SK-N-SH (cell line): ENCODE measurements at regions not wholly inside any gene's neighbourhood (a gene's known extent, or its start where the extent isn't known, plus 50 kb on each side); places are given as distances from the start of the nearest gene placed in this dataset.

Experiments
- CTCF ChIA-PET: fragments of 300-600, 350-600 bp; formaldehyde crosslinking; extraction: SDS; loops from one replicate; lab custom pipeline; 2021; lab: Yijun Ruan, JAX
- POLR2A ChIA-PET: fragments of 350-600 bp; sonication (Branson Sonifier 250); formaldehyde crosslinking; extraction: SDS; loops from one replicate; lab custom pipeline; 2020; ENCODE audit warnings: antibody characterized with exemption, inconsistent platforms; lab: Yijun Ruan, JAX
- DNase-seq: peaks from one replicate; pipeline ENCODE4 v3.0.0; 2012
- H2AFZ ChIP-seq: fragments of 200-600 bp; sonication (generic); 2 replicates; pipeline ENCODE4 v1.8.1; 2016; ENCODE audit warnings: antibody characterized with exemption, mild to moderate bottlenecking, low read depth
- H3F3A ChIP-seq: fragments of 200-600 bp; sonication (generic); replicated peaks from 2 replicates; pipeline ENCODE3; 2016; ENCODE audit warnings: antibody characterized with exemption, mild to moderate bottlenecking; ENCODE audit not compliant: insufficient read depth
- H3K27ac ChIP-seq, 2 experiments: fragments of 200-500 bp in 1 of 2; fragments of 200-600 bp in 1 of 2; sonication (Bioruptor generic) in 1 of 2; sonication (generic), shearing (Covaris generic) in 1 of 2; 2 replicates each; pipeline versions ENCODE4 v1.5.1 to v1.6.1; 2014 to 2016; ENCODE audit warnings: low read depth in 2 of 2, inconsistent platforms in 1 of 2, low read length in 1 of 2, mild to moderate bottlenecking in 1 of 2, mixed read lengths in 1 of 2
- H3K27me3 ChIP-seq: fragments of 200-600 bp; sonication (generic), shearing (Covaris generic); 2 replicates; pipeline ENCODE4 v1.6.1; 2016; ENCODE audit warnings: mixed run types; ENCODE audit not compliant: insufficient read depth
- H3K36me3 ChIP-seq, 2 experiments: fragments of 200-500 bp in 1 of 2; fragments of 200-600 bp in 1 of 2; sonication (Bioruptor generic) in 1 of 2; sonication (generic) in 1 of 2; replicated peaks in 1 of 2; 2 replicates each; pipeline versions ENCODE3 to v1.5.1; 2014 to 2016; ENCODE audit warnings: low read length in 1 of 2, mild to moderate bottlenecking in 1 of 2; ENCODE audit not compliant: insufficient read depth in 2 of 2, control insufficient read depth in 1 of 2
- H3K4me1 ChIP-seq, 2 experiments: fragments of 200-500 bp in 1 of 2; fragments of 200-600 bp in 1 of 2; sonication (Bioruptor generic) in 1 of 2; sonication (generic), shearing (Covaris generic) in 1 of 2; 2 replicates each; pipeline versions ENCODE4 v1.5.1 to v1.6.1; 2014 to 2016; ENCODE audit warnings: low read depth in 1 of 2, low read length in 1 of 2, mixed run types in 1 of 2; ENCODE audit not compliant: insufficient read depth in 2 of 2, control insufficient read depth in 1 of 2
- H3K4me2 ChIP-seq: fragments of 200-600 bp; sonication (generic), shearing (Covaris generic); 2 replicates; pipeline ENCODE4 v1.6.1; 2017; ENCODE audit warnings: mixed run types
- H3K4me3 ChIP-seq, 2 experiments: fragments of 200-500 bp in 1 of 2; fragments of 200-600 bp in 1 of 2; sonication (Bioruptor generic) in 1 of 2; sonication (generic), shearing (Covaris generic) in 1 of 2; 2 replicates each; pipeline versions ENCODE4 v1.5.1 to v1.8.1; 2014 to 2016; ENCODE audit warnings: low read depth in 2 of 2, inconsistent platforms in 1 of 2, low read length in 1 of 2, mild to moderate bottlenecking in 1 of 2, mixed read lengths in 1 of 2, moderate library complexity in 1 of 2
- H3K79me2 ChIP-seq: fragments of 200-600 bp; sonication (generic); 2 replicates; pipeline ENCODE4 v1.8.1; 2017; ENCODE audit warnings: mild to moderate bottlenecking; ENCODE audit not compliant: insufficient read depth
- H3K9ac ChIP-seq: fragments of 200-600 bp; sonication (generic); 2 replicates; pipeline ENCODE4 v1.6.1; 2017; ENCODE audit warnings: mixed run types
- H3K9me2 ChIP-seq: fragments of 200-600 bp; sonication (generic); 2 replicates; pipeline ENCODE4 v1.6.1; 2017; ENCODE audit warnings: mixed run types
- H3K9me3 ChIP-seq: fragments of 200-600 bp; sonication (generic); 2 replicates; pipeline ENCODE4 v1.6.1; 2017; ENCODE audit warnings: mixed run types, mild to moderate bottlenecking, moderate library complexity
- H4K20me1 ChIP-seq: fragments of 200-600 bp; sonication (generic); 2 replicates; pipeline ENCODE4 v1.6.1; 2017; ENCODE audit warnings: mild to moderate bottlenecking, mixed run types; ENCODE audit not compliant: insufficient read depth
- ELF1 ChIP-seq: IDR thresholded peaks from 2 replicates; pipeline ENCODE4 v1.4.0; 2012
- GATA2 ChIP-seq: sonication (generic); formaldehyde crosslinking; IDR thresholded peaks from 2 replicates; pipeline ENCODE4 v1.5.0; 2020; ENCODE audit warnings: mild to moderate bottlenecking, missing genetic modification reagents
- MEF2A ChIP-seq: IDR thresholded peaks from 2 replicates; pipeline ENCODE4 v1.4.0; 2012; ENCODE audit warnings: low read depth, borderline replicate concordance
- MXI1 ChIP-seq: IDR thresholded peaks from 2 replicates; pipeline ENCODE4 v1.6.1; 2012; ENCODE audit warnings: mild to moderate bottlenecking, low read depth, low read length, improper control_type of control experiment
- NRF1 ChIP-seq: IDR thresholded peaks from 2 replicates; pipeline ENCODE4 v1.6.1; 2012; ENCODE audit warnings: low read depth, mild to moderate bottlenecking, low read length
- POLR2AphosphoS5 ChIP-seq: IDR thresholded peaks from 2 replicates; pipeline ENCODE4 v1.6.1; 2012; ENCODE audit warnings: low read depth, low read length
- RFX5 ChIP-seq: IDR thresholded peaks from 2 replicates; pipeline ENCODE4 v1.6.1; 2012; ENCODE audit warnings: mild to moderate bottlenecking, improper control_type of control experiment, low read length
- RXRA ChIP-seq: IDR thresholded peaks from 2 replicates; pipeline ENCODE4 v1.4.0; 2012; ENCODE audit warnings: low read depth, mild to moderate bottlenecking, borderline replicate concordance
- SIN3A ChIP-seq: IDR thresholded peaks from 2 replicates; pipeline ENCODE4 v1.6.1; 2012; ENCODE audit warnings: low read depth, mild to moderate bottlenecking, low read length, moderate library complexity, borderline replicate concordance
- TEAD4 ChIP-seq: IDR thresholded peaks from 2 replicates; pipeline ENCODE4 v1.4.0; 2012; ENCODE audit warnings: mild to moderate bottlenecking, borderline replicate concordance; ENCODE audit not compliant: insufficient read depth
- YY1 ChIP-seq: IDR thresholded peaks from 2 replicates; pipeline ENCODE4 v1.4.0; 2012; ENCODE audit warnings: low read depth, mild to moderate bottlenecking
- WGBS: methylation state at CpG from one replicate; pipeline ENCODE4 v1.1.6; 2017; ENCODE audit warnings: low lambda C conversion rate; 5-methylcytosine and 5-hydroxymethylcytosine counted together
- TF ChIP-seq, protein P1 (sequence below): fragments of 150-350 bp; IDR thresholded peaks from 2 replicates; pipeline ENCODE4 v1.6.1; 2017; ENCODE audit warnings: antibody characterized with exemption, low read length, low read depth, borderline replicate concordance
- TF ChIP-seq, protein P2 (sequence below): IDR thresholded peaks from 2 replicates; pipeline ENCODE4 v1.4.0; 2012; ENCODE audit warnings: low read depth, borderline replicate concordance
- TF ChIP-seq, protein P3 (sequence below): fragments of 150-350 bp; IDR thresholded peaks from 2 replicates; pipeline ENCODE4 v1.6.1; 2016; ENCODE audit warnings: mild to moderate bottlenecking, low read depth, low read length
- TF ChIP-seq, protein P4 (sequence below): IDR thresholded peaks from 2 replicates; pipeline ENCODE4 v1.4.0; 2012; ENCODE audit warnings: low read depth, borderline replicate concordance
- TF ChIP-seq, protein P5 (sequence below): IDR thresholded peaks from 2 replicates; pipeline ENCODE4 v1.4.0; 2012; ENCODE audit warnings: low read depth
- TF ChIP-seq, protein P6 (sequence below): fragments of 200-600 bp; sonication (generic); IDR thresholded peaks from 2 replicates; pipeline ENCODE4 v1.6.1; 2017; ENCODE audit warnings: antibody characterized with exemption, mild to moderate bottlenecking, moderate library complexity

DNA sequence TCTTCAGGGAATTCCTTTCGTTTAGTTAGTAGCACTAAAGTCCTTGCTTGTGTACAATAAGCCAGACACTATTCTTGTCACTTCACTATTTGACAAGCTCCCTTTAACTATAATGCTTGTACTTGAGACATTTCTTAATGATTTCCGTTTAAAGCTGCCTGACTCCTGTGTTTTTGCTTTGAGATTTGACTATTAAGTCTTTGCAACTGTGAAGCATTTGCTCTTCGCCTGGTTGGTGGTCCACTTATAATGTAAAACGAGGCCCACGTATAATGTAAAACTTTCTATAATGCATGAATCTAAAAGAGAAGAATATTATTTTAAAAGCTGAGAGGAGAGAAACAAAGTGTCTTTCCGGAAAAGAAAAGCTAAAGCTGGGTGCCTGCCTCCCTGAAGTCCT lies 204.1 kb upstream of the FAM47C start:
- no peaks in the 10 kb centered on the region for H4K20me1 ChIP-seq
- H3K27ac ChIP-seq: no peak overlapping the region
- no peaks in the 10 kb centered on the region for H3K36me3 ChIP-seq
- no peak overlapping the region for H3K4me2 ChIP-seq
- H3K9ac ChIP-seq: no peak overlapping the region
- H3F3A ChIP-seq: no peaks in the 10 kb centered on the region
- H3K79me2 ChIP-seq: no peaks in the 10 kb centered on the region
- no peak for TF ChIP-seq NRF1
- TF ChIP-seq, protein P1, sequence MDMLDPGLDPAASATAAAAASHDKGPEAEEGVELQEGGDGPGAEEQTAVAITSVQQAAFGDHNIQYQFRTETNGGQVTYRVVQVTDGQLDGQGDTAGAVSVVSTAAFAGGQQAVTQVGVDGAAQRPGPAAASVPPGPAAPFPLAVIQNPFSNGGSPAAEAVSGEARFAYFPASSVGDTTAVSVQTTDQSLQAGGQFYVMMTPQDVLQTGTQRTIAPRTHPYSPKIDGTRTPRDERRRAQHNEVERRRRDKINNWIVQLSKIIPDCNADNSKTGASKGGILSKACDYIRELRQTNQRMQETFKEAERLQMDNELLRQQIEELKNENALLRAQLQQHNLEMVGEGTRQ: no peak
- TF ChIP-seq, protein P2, sequence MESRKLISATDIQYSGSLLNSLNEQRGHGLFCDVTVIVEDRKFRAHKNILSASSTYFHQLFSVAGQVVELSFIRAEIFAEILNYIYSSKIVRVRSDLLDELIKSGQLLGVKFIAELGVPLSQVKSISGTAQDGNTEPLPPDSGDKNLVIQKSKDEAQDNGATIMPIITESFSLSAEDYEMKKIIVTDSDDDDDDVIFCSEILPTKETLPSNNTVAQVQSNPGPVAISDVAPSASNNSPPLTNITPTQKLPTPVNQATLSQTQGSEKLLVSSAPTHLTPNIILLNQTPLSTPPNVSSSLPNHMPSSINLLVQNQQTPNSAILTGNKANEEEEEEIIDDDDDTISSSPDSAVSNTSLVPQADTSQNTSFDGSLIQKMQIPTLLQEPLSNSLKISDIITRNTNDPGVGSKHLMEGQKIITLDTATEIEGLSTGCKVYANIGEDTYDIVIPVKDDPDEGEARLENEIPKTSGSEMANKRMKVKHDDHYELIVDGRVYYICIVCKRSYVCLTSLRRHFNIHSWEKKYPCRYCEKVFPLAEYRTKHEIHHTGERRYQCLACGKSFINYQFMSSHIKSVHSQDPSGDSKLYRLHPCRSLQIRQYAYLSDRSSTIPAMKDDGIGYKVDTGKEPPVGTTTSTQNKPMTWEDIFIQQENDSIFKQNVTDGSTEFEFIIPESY: no peak
- no peak for TF ChIP-seq YY1
- no peak for TF ChIP-seq RFX5
- TF ChIP-seq ELF1: no peak
- TF ChIP-seq MEF2A: no peak
- TF ChIP-seq TEAD4: no peak
- TF ChIP-seq, protein P3, sequence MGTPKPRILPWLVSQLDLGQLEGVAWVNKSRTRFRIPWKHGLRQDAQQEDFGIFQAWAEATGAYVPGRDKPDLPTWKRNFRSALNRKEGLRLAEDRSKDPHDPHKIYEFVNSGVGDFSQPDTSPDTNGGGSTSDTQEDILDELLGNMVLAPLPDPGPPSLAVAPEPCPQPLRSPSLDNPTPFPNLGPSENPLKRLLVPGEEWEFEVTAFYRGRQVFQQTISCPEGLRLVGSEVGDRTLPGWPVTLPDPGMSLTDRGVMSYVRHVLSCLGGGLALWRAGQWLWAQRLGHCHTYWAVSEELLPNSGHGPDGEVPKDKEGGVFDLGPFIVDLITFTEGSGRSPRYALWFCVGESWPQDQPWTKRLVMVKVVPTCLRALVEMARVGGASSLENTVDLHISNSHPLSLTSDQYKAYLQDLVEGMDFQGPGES: no peak
- TF ChIP-seq MXI1: no peak
- no peak for TF ChIP-seq RXRA
- TF ChIP-seq SIN3A: no peak
- TF ChIP-seq, protein P4, sequence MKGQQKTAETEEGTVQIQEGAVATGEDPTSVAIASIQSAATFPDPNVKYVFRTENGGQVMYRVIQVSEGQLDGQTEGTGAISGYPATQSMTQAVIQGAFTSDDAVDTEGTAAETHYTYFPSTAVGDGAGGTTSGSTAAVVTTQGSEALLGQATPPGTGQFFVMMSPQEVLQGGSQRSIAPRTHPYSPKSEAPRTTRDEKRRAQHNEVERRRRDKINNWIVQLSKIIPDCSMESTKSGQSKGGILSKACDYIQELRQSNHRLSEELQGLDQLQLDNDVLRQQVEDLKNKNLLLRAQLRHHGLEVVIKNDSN: no peak
- TF ChIP-seq POLR2AphosphoS5: no peak
- TF ChIP-seq GATA2 (CRISPR knock-in tag): no peak
- TF ChIP-seq, protein P5, sequence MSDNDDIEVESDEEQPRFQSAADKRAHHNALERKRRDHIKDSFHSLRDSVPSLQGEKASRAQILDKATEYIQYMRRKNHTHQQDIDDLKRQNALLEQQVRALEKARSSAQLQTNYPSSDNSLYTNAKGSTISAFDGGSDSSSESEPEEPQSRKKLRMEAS: no peak
- TF ChIP-seq, protein P6, sequence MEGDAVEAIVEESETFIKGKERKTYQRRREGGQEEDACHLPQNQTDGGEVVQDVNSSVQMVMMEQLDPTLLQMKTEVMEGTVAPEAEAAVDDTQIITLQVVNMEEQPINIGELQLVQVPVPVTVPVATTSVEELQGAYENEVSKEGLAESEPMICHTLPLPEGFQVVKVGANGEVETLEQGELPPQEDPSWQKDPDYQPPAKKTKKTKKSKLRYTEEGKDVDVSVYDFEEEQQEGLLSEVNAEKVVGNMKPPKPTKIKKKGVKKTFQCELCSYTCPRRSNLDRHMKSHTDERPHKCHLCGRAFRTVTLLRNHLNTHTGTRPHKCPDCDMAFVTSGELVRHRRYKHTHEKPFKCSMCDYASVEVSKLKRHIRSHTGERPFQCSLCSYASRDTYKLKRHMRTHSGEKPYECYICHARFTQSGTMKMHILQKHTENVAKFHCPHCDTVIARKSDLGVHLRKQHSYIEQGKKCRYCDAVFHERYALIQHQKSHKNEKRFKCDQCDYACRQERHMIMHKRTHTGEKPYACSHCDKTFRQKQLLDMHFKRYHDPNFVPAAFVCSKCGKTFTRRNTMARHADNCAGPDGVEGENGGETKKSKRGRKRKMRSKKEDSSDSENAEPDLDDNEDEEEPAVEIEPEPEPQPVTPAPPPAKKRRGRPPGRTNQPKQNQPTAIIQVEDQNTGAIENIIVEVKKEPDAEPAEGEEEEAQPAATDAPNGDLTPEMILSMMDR: no peak
- H3K4me3 ChIP-seq: no peak overlapping the region
- 2% methylated on average over 6 of the region's 6 CpGs for WGBS
- ChIA-PET CTCF (no interaction called here), POLR2A (no interaction called here)
- no peak overlapping the region for H2AFZ ChIP-seq
- H3K9me2 ChIP-seq: no peaks in the 10 kb centered on the region
- no peaks in the 10 kb centered on the region; a peak in 1 of 4 replicates for H3K4me1 ChIP-seq
- no peaks in the 10 kb centered on the region for H3K9me3 ChIP-seq
- DNase-seq: no peak
- H3K27me3 ChIP-seq: no peaks in the 10 kb centered on the region
